GM19035 (cell line): ENCODE measurements at regions not wholly inside any gene's neighbourhood (a gene's known extent, or its start where the extent isn't known, plus 50 kb on each side); places are given as distances from the start of the nearest gene placed in this dataset.
"Not testable (repeated sequence)": the region's sequence is repeated elsewhere in the genome, so short reads cannot be mapped to it uniquely, and the experiment has no call there.

ENCODE experiments used
- ATAC-seq: cut with Tn5 transposase; IDR thresholded peaks from one replicate; pipeline ENCODE4 v1.9.1; 2021; ENCODE audit not compliant: unreplicated experiment

GRCh38 chr12:54716261-54716660 lies 68.1 kb upstream of the DCD start:
- no peak for ATAC-seq

- ATAC-seq, result not testable (repeated sequence)
Measured at GRCh38 chr12:54713876-54714275, 65.7 kb upstream of the DCD start.

GRCh38 chr12:54711669-54712068 lies 63.5 kb upstream of the DCD start:
- no peak for ATAC-seq

- no peak for ATAC-seq
Measured at GRCh38 chr12:54708826-54709225, 60.7 kb upstream of the DCD start.

GRCh38 chr12:54704202-54704601 lies 56.0 kb upstream of the DCD start:
- ATAC-seq, result no peak

GRCh38 chr12:54701940-54702592 lies 53.9 kb upstream of the DCD start:
- ATAC-seq, result peak; percentile 63

- no peak for ATAC-seq
Measured at GRCh38 chr12:54700849-54701248, 52.7 kb upstream of the DCD start.

GRCh38 chr12:54700301-54700700 lies 52.1 kb upstream of the DCD start:
- ATAC-seq, result no peak
